Putamen (tissue), 1 donor: ENCODE measurements at regions not wholly inside any gene's neighbourhood (a gene's known extent, or its start where the extent isn't known, plus 50 kb on each side); places are given as distances from the start of the nearest gene placed in this dataset.
"Not testable (repeated sequence)": the region's sequence is repeated elsewhere in the genome, so short reads cannot be mapped to it uniquely, and the experiment has no call there.

Source experiments
- DNase-seq: peaks from one replicate; pipeline ENCODE4 v3.0.0-alpha.2; 2016; ENCODE audit warnings: low spot score

- DNase-seq: no peak
Measured at GRCh38 chr4:124105212-124105611, 607.3 kb downstream of the ANKRD50 start.

GRCh38 chr4:124111411-124111810 is 601.1 kb downstream of the ANKRD50 start:
- DNase-seq: no peak

GRCh38 chr4:124111922-124112321 is 600.6 kb downstream of the ANKRD50 start:
- DNase-seq: no peak

GRCh38 chr4:124118061-124118460 is 594.5 kb downstream of the ANKRD50 start:
- DNase-seq: no peak

- no peak for DNase-seq
Measured at GRCh38 chr4:124121461-124121971, 591.0 kb downstream of the ANKRD50 start.

- no peak for DNase-seq
Measured at GRCh38 chr4:124123181-124123580, 589.4 kb downstream of the ANKRD50 start.

- no peak for DNase-seq
Measured at GRCh38 chr4:124123721-124124120, 588.8 kb downstream of the ANKRD50 start.

GRCh38 chr4:124131324-124131723 is 581.2 kb downstream of the ANKRD50 start:
- not testable (repeated sequence) for DNase-seq

- no peak for DNase-seq
Measured at GRCh38 chr4:124132161-124132560, 580.4 kb downstream of the ANKRD50 start.

GRCh38 chr4:124133753-124134152 is 578.8 kb downstream of the ANKRD50 start:
- no peak for DNase-seq

GRCh38 chr4:124135409-124135813 is 577.1 kb downstream of the ANKRD50 start:
- DNase-seq: no peak

GRCh38 chr4:124139044-124139443 is 573.5 kb downstream of the ANKRD50 start:
- DNase-seq: no peak

- no peak for DNase-seq
Measured at GRCh38 chr4:124143632-124144031, 568.9 kb downstream of the ANKRD50 start.

GRCh38 chr4:124144238-124144654 is 568.3 kb downstream of the ANKRD50 start:
- DNase-seq: no peak

- DNase-seq: no peak
Measured at GRCh38 chr4:124146068-124146467, 566.5 kb downstream of the ANKRD50 start.

GRCh38 chr4:124151031-124151430 is 561.5 kb downstream of the ANKRD50 start:
- no peak for DNase-seq

GRCh38 chr4:124152132-124152531 is 560.4 kb downstream of the ANKRD50 start:
- DNase-seq: no peak

- no peak for DNase-seq
Measured at GRCh38 chr4:124155239-124155638, 557.3 kb downstream of the ANKRD50 start.

GRCh38 chr4:124157396-124158083 is 555.0 kb downstream of the ANKRD50 start:
- DNase-seq: no peak

GRCh38 chr4:124163401-124163800 is 549.1 kb downstream of the ANKRD50 start:
- DNase-seq: no peak

- DNase-seq: no peak
Measured at GRCh38 chr4:124167602-124168001, 544.9 kb downstream of the ANKRD50 start.

GRCh38 chr4:124169524-124169923 is 543.0 kb downstream of the ANKRD50 start:
- not testable (repeated sequence) for DNase-seq

- no peak for DNase-seq
Measured at GRCh38 chr4:124173912-124174311, 538.6 kb downstream of the ANKRD50 start.
